ENCODE measurements at regions not wholly inside any gene's neighbourhood (a gene's known extent, or its start where the extent isn't known, plus 50 kb on each side); places are given as distances from the start of the nearest gene placed in this dataset.

GRCh38 chr16:5917436-5918195 lies 820.0 kb upstream of the EEF2KMT start:
- no peak for TF ChIP-seq CTCF (conservative IDR thresholded peaks at IDR 0.05; ENCODE audit: low read depth in 2 of 2)
- no peak for TF ChIP-seq EZH2 (IDR thresholded peaks at IDR 0.05; ENCODE audit: low read depth, unreplicated experiment)
- no peak for TF ChIP-seq JUNB (IDR thresholded peaks at IDR 0.05; ENCODE audit: unreplicated experiment)
- no peak for TF ChIP-seq ZNF114 (CRISPR knock-in tag; IDR thresholded peaks at IDR 0.05)
- no peak for TF ChIP-seq EZH2phosphoT487 (IDR thresholded peaks at IDR 0.05; ENCODE audit: unreplicated experiment)
- TF ChIP-seq POLR2AphosphoS5 (IDR thresholded peaks at IDR 0.05; ENCODE audit: low read depth) = no peak
- no peak for TF ChIP-seq CREB1 (CRISPR knock-in tag; IDR thresholded peaks at IDR 0.05; ENCODE audit: low read depth)
- no peak for TF ChIP-seq REST (IDR thresholded peaks at IDR 0.05; ENCODE audit: unreplicated experiment)
- TF ChIP-seq, protein P1, sequence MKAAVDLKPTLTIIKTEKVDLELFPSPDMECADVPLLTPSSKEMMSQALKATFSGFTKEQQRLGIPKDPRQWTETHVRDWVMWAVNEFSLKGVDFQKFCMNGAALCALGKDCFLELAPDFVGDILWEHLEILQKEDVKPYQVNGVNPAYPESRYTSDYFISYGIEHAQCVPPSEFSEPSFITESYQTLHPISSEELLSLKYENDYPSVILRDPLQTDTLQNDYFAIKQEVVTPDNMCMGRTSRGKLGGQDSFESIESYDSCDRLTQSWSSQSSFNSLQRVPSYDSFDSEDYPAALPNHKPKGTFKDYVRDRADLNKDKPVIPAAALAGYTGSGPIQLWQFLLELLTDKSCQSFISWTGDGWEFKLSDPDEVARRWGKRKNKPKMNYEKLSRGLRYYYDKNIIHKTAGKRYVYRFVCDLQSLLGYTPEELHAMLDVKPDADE (IDR thresholded peaks at IDR 0.05) = no peak
- TF ChIP-seq, protein P2, sequence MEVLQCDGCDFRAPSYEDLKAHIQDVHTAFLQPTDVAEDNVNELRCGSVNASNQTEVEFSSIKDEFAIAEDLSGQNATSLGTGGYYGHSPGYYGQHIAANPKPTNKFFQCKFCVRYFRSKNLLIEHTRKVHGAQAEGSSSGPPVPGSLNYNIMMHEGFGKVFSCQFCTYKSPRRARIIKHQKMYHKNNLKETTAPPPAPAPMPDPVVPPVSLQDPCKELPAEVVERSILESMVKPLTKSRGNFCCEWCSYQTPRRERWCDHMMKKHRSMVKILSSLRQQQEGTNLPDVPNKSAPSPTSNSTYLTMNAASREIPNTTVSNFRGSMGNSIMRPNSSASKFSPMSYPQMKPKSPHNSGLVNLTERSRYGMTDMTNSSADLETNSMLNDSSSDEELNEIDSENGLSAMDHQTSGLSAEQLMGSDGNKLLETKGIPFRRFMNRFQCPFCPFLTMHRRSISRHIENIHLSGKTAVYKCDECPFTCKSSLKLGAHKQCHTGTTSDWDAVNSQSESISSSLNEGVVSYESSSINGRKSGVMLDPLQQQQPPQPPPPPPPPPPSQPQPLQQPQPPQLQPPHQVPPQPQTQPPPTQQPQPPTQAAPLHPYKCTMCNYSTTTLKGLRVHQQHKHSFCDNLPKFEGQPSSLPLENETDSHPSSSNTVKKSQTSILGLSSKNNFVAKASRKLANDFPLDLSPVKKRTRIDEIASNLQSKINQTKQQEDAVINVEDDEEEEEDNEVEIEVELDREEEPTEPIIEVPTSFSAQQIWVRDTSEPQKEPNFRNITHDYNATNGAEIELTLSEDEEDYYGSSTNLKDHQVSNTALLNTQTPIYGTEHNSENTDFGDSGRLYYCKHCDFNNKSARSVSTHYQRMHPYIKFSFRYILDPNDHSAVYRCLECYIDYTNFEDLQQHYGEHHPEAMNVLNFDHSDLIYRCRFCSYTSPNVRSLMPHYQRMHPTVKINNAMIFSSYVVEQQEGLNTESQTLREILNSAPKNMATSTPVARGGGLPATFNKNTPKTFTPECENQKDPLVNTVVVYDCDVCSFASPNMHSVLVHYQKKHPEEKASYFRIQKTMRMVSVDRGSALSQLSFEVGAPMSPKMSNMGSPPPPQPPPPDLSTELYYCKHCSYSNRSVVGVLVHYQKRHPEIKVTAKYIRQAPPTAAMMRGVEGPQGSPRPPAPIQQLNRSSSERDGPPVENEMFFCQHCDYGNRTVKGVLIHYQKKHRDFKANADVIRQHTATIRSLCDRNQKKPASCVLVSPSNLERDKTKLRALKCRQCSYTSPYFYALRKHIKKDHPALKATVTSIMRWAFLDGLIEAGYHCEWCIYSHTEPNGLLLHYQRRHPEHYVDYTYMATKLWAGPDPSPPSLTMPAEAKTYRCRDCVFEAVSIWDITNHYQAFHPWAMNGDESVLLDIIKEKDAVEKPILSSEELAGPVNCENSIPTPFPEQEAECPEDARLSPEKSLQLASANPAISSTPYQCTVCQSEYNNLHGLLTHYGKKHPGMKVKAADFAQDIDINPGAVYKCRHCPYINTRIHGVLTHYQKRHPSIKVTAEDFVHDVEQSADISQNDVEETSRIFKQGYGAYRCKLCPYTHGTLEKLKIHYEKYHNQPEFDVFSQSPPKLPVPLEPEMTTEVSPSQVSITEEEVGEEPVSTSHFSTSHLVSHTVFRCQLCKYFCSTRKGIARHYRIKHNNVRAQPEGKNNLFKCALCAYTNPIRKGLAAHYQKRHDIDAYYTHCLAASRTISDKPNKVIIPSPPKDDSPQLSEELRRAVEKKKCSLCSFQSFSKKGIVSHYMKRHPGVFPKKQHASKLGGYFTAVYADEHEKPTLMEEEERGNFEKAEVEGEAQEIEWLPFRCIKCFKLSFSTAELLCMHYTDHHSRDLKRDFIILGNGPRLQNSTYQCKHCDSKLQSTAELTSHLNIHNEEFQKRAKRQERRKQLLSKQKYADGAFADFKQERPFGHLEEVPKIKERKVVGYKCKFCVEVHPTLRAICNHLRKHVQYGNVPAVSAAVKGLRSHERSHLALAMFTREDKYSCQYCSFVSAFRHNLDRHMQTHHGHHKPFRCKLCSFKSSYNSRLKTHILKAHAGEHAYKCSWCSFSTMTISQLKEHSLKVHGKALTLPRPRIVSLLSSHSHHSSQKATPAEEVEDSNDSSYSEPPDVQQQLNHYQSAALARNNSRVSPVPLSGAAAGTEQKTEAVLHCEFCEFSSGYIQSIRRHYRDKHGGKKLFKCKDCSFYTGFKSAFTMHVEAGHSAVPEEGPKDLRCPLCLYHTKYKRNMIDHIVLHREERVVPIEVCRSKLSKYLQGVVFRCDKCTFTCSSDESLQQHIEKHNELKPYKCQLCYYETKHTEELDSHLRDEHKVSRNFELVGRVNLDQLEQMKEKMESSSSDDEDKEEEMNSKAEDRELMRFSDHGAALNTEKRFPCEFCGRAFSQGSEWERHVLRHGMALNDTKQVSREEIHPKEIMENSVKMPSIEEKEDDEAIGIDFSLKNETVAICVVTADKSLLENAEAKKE (CRISPR knock-in tag; IDR thresholded peaks at IDR 0.05) = no peak
- TF ChIP-seq STAT1 (IDR thresholded peaks at IDR 0.05; ENCODE audit: unreplicated experiment) = no peak
- TF ChIP-seq ZNF331 (CRISPR knock-in tag; IDR thresholded peaks at IDR 0.05; ENCODE audit: low read depth) = no peak
- TF ChIP-seq NANOG (IDR thresholded peaks at IDR 0.05; ENCODE audit: borderline replicate concordance) = no peak
